ENCODE measurements at regions not wholly inside any gene's neighbourhood (a gene's known extent, or its start where the extent isn't known, plus 50 kb on each side); places are given as distances from the start of the nearest gene placed in this dataset.

DNA sequence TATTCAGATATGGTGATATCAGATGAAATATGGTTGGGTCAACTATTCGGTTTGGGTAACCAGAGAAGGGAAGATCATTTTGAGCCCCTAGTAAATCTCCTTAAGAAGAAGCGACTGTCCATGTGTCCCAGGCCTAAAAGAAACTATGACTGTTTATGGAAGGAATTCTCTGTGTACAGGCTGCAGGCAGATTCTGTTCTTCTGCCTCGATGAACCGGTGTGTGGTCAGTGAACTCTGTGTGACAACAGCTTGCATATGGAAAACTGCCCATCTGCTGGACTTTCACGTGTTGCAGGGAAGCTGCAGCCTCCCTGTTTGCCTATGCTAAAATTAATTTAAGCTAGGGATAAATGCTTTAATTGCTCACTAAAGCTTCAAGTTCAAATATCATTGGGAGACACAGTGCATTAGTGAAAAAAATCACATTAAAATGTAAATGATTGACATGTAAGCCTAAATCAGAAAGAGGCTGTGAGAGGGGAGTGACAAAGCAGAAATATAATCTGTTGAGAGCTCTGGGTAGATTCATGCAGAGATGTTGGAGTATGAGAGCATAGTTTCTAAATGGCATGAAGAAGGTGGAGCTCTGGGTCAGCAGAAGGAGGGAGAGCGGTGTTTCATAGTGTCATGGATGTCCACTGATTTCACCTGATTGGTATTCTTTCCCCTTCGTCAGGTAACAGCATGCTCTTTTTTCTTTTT is 65.4 kb upstream of the PFN2 start:
- intact Hi-C loops (cut with DNase I), result no loop called here
- H3K4me1 ChIP-seq, result no peaks in the 10 kb centered on the region
- no peaks in the 10 kb centered on the region for H3K9me3 ChIP-seq
- ATAC-seq, result no peak
- DNase-seq, result no peak
- H3K27ac ChIP-seq, result no peak overlapping the region
- TF ChIP-seq, protein P1, sequence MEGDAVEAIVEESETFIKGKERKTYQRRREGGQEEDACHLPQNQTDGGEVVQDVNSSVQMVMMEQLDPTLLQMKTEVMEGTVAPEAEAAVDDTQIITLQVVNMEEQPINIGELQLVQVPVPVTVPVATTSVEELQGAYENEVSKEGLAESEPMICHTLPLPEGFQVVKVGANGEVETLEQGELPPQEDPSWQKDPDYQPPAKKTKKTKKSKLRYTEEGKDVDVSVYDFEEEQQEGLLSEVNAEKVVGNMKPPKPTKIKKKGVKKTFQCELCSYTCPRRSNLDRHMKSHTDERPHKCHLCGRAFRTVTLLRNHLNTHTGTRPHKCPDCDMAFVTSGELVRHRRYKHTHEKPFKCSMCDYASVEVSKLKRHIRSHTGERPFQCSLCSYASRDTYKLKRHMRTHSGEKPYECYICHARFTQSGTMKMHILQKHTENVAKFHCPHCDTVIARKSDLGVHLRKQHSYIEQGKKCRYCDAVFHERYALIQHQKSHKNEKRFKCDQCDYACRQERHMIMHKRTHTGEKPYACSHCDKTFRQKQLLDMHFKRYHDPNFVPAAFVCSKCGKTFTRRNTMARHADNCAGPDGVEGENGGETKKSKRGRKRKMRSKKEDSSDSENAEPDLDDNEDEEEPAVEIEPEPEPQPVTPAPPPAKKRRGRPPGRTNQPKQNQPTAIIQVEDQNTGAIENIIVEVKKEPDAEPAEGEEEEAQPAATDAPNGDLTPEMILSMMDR (IDR thresholded peaks at IDR 0.05), result no peak
- no peak for TF ChIP-seq POLR2A (IDR thresholded peaks at IDR 0.05)
- H3K36me3 ChIP-seq, result no peaks in the 10 kb centered on the region
- WGBS (ENCODE audit: insufficient coverage, low coverage, low lambda C conversion rate, missing lambda C conversion rate), result 75% methylated on average over 7 of the region's 7 CpGs
- H3K4me3 ChIP-seq, result no peak overlapping the region
- H3K27me3 ChIP-seq, result no peaks in the 10 kb centered on the region

DNA sequence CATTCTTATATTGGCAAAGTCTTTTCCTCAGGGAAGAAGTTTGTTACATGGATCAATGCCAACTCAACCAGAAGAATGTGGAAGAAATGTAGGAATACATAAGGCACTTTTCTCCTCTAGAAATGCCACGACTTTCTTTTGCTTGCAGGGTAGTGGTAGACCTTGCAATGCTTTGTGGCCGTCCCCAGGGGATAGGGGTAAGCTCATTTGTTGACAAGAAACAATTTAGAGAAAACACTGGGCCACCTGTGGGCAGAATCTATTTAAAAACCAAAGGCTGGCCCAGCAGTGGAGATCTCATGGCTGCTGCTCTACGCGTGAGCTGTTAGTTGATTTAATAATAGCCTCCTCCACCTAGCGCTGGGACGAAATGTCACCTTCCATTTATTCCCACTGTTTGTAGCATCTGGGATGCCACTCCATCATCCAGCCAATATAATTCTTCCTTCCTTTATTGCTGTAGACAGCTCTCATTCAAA is 64.6 kb upstream of the PFN2 start:
- Histone ChIP-seq H3K36me3 (no peaks in the 10 kb centered on the region), H3K4me1 (no peaks in the 10 kb centered on the region), H3K27me3 (no peaks in the 10 kb centered on the region), H3K4me3 (no peak overlapping the region), H3K27ac (no peak overlapping the region), H3K9me3 (no peaks in the 10 kb centered on the region)
- WGBS (ENCODE audit: insufficient coverage, low coverage, low lambda C conversion rate, missing lambda C conversion rate), result 61% methylated on average over 6 of the region's 6 CpGs
- intact Hi-C loops (cut with DNase I), result no loop called here
- ATAC-seq, result no peak
- DNase-seq, result no peak
- TF ChIP-seq POLR2A (IDR thresholded peaks at IDR 0.05), result no peak
- TF ChIP-seq, protein P1 (IDR thresholded peaks at IDR 0.05), result no peak

DNA sequence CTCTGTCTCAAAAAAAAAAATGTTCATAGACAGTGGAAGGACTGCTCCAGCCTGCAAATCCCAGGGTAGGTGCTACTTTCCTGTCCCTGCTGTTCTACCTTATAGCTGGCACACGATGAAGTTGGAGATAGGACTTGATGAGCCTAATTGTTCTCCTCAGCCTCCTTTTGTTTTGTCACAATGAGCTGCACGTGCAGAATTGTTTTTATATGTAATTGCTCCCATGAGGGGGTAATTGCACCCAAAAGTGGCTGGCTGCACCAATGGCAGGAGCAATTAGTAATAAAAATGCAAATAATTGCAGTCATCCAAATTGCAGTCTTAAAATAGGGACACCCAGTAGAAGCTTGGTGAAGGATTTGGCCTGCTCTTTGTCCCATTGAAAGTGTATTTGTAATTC is 63.0 kb upstream of the PFN2 start:
- ATAC-seq (no peak), DNase-seq (no peak)
- H3K4me1 ChIP-seq, result no peaks in the 10 kb centered on the region
- intact Hi-C loops (cut with DNase I), result no loop called here
- no peak overlapping the region for H3K4me3 ChIP-seq
- no peaks in the 10 kb centered on the region for H3K9me3 ChIP-seq
- H3K27ac ChIP-seq, result no peak overlapping the region
- TF ChIP-seq, protein P1 (IDR thresholded peaks at IDR 0.05), result no peak
- no peak for TF ChIP-seq POLR2A (IDR thresholded peaks at IDR 0.05)
- H3K36me3 ChIP-seq, result no peaks in the 10 kb centered on the region
- 10% methylated on average over 2 of the region's 2 CpGs for WGBS (ENCODE audit: insufficient coverage, low coverage, low lambda C conversion rate, missing lambda C conversion rate)
- no peaks in the 10 kb centered on the region for H3K27me3 ChIP-seq

DNA sequence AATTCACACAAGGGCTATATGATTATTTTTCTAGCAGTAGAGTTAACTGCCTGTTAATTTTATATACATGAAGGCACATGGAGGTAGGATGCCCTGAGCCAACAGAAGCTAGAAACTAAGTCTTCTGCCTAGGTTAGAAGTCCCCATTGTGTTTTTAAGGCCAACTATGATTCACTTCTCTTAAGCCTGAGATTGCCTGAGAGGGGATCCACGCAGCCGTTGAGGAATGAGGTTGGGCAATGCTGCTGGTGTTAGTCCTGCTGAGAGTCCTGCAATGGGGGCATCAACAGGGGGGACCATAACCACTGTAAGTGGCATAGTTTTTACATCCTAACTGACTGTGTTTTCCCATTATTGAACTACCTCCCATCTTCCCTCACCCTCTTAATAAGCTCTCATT is 60.1 kb upstream of the PFN2 start:
- intact Hi-C loops (cut with DNase I), result no loop called here
- Histone ChIP-seq H3K4me3 (no peak overlapping the region), H3K27ac (no peak overlapping the region), H3K9me3 (no peaks in the 10 kb centered on the region), H3K27me3 (no peaks in the 10 kb centered on the region), H3K36me3 (no peaks in the 10 kb centered on the region), H3K4me1 (no peaks in the 10 kb centered on the region)
- no peak for TF ChIP-seq POLR2A (IDR thresholded peaks at IDR 0.05)
- TF ChIP-seq, protein P1 (IDR thresholded peaks at IDR 0.05), result no peak
- WGBS (ENCODE audit: insufficient coverage, low coverage, low lambda C conversion rate, missing lambda C conversion rate), result 60% methylated on average over 1 of the region's 2 CpGs
- DNase-seq (no peak), ATAC-seq (no peak)
